IMR-90 (cell line): ENCODE measurements at regions not wholly inside any gene's neighbourhood (a gene's known extent, or its start where the extent isn't known, plus 50 kb on each side); places are given as distances from the start of the nearest gene placed in this dataset.

Experiments
- ATAC-seq: fragments of 200-7000 bp; cut with Tn5 transposase; 2 replicates; pipeline ENCODE4 v1.9.1; 2020; ENCODE audit warnings: low read depth, mild to moderate bottlenecking, moderate library complexity
- BruUV-seq: library from RNA; stranded (reverse); fragments of 400-500 nt; replicated peaks from 2 replicates; lab custom pipeline; 2021; lab: Mats Ljungman, UMichigan
- CTCF ChIA-PET: fragments of 300-600 bp; formaldehyde crosslinking; extraction: SDS; loops from one replicate; lab custom pipeline; 2021; ENCODE audit warnings: antibody characterized with exemption; lab: Yijun Ruan, JAX
- POLR2A ChIA-PET: fragments of 300-600 bp; sonication (Branson Sonifier 250); formaldehyde crosslinking; loops from one replicate; lab custom pipeline; 2022; ENCODE audit warnings: antibody characterized with exemption; ENCODE audit not compliant: unreplicated experiment; lab: Charles Lee
- DNase-seq: peaks from one replicate; pipeline ENCODE4 v3.0.0; 2013
- H2AFZ ChIP-seq: replicated peaks from 2 replicates; pipeline ENCODE3; 2013; ENCODE audit warnings: low read length, mild to moderate bottlenecking; ENCODE audit not compliant: poor library complexity
- H2AK5ac ChIP-seq: 2 replicates; pipeline ENCODE4 v1.6.1; 2013; ENCODE audit warnings: low read depth, low read length, inconsistent platforms
- H2AK9ac ChIP-seq: replicated peaks from 2 replicates; pipeline ENCODE3; 2013; ENCODE audit warnings: mild to moderate bottlenecking, low read depth, low read length, moderate library complexity; ENCODE audit not compliant: poor library complexity
- H2BK120ac ChIP-seq: 2 replicates; pipeline ENCODE4 v1.6.1; 2013; ENCODE audit warnings: low read depth, low read length, inconsistent platforms
- H2BK15ac ChIP-seq: 3 replicates; pipeline ENCODE4 v1.6.1; 2013; ENCODE audit warnings: low read depth, low read length, inconsistent platforms
- H2BK20ac ChIP-seq: 2 replicates; pipeline ENCODE4 v1.6.1; 2013; ENCODE audit warnings: low read depth, mild to moderate bottlenecking, inconsistent platforms, low read length, moderate library complexity
- H2BK5ac ChIP-seq: 2 replicates; pipeline ENCODE4 v1.6.1; 2013; ENCODE audit warnings: mild to moderate bottlenecking, low read depth, low read length, inconsistent platforms; ENCODE audit not compliant: poor library complexity, severe bottlenecking
- H3K14ac ChIP-seq: replicated peaks from 2 replicates; pipeline ENCODE4 v1.6.1; 2013; ENCODE audit warnings: low read depth, low read length, inconsistent platforms
- H3K18ac ChIP-seq: 2 replicates; pipeline ENCODE4 v1.6.1; 2013; ENCODE audit warnings: low read depth, low read length, control low read depth
- H3K23ac ChIP-seq: 2 replicates; pipeline ENCODE4 v1.6.1; 2013; ENCODE audit warnings: low read depth, low read length, inconsistent platforms
- H3K27ac ChIP-seq: 2 replicates; pipeline ENCODE4 v1.5.1; 2013; ENCODE audit warnings: mild to moderate bottlenecking, control low read depth, low read length; ENCODE audit not compliant: insufficient read depth
- H3K27me3 ChIP-seq: 2 replicates; pipeline ENCODE4 v1.6.1; 2013; ENCODE audit warnings: low read length; ENCODE audit not compliant: control insufficient read depth, insufficient read depth
- H3K36me3 ChIP-seq: 2 replicates; pipeline ENCODE4 v1.6.1; 2013; ENCODE audit warnings: low read length, mixed read lengths; ENCODE audit not compliant: control insufficient read depth, insufficient read depth
- H3K4ac ChIP-seq: 2 replicates; pipeline ENCODE4 v1.6.1; 2013; ENCODE audit warnings: low read depth, low read length, inconsistent platforms
- H3K4me1 ChIP-seq: 2 replicates; pipeline ENCODE4 v1.6.1; 2013; ENCODE audit warnings: low read length, mixed read lengths; ENCODE audit not compliant: control insufficient read depth, insufficient read depth
- H3K4me2 ChIP-seq: 2 replicates; pipeline ENCODE4 v1.6.1; 2013; ENCODE audit warnings: low read depth, mild to moderate bottlenecking, control low read depth, low read length, moderate library complexity
- H3K4me3 ChIP-seq: 2 replicates; pipeline ENCODE4 v1.5.1; 2013; ENCODE audit warnings: low read depth, mild to moderate bottlenecking, control low read depth, low read length, moderate library complexity; ENCODE audit not compliant: insufficient read depth
- H3K56ac ChIP-seq: 2 replicates; pipeline ENCODE4 v1.6.1; 2013; ENCODE audit warnings: low read length, inconsistent platforms; ENCODE audit not compliant: insufficient read depth; ENCODE audit errors: extremely low read depth
- H3K79me1 ChIP-seq, 2 experiments: 2 replicates each; pipeline ENCODE4 v1.6.1; 2013; ENCODE audit warnings: low read length in 2 of 2, inconsistent platforms in 1 of 2, low read depth in 1 of 2
- H3K9ac ChIP-seq: 2 replicates; pipeline ENCODE4 v1.6.1; 2013; ENCODE audit warnings: low read depth, low read length, control low read depth
- H3K9me1 ChIP-seq: 2 replicates; pipeline ENCODE4 v1.6.1; 2013; ENCODE audit warnings: low read length, inconsistent platforms; ENCODE audit not compliant: insufficient read depth
- H3K9me3 ChIP-seq: 2 replicates; pipeline ENCODE4 v1.6.1; 2013; ENCODE audit warnings: low read length; ENCODE audit not compliant: control insufficient read depth, insufficient read depth
- H4K20me1 ChIP-seq: 2 replicates; pipeline ENCODE4 v1.6.1; 2013; ENCODE audit warnings: low read length, inconsistent platforms; ENCODE audit not compliant: insufficient read depth
- H4K5ac ChIP-seq: 2 replicates; pipeline ENCODE4 v1.6.1; 2013; ENCODE audit warnings: mild to moderate bottlenecking, low read depth, low read length, control low read depth
- H4K8ac ChIP-seq, 2 experiments: 2 replicates each; pipeline ENCODE4 v1.6.1; 2013; ENCODE audit warnings: low read depth in 2 of 2, low read length in 2 of 2, control low read depth in 1 of 2, inconsistent platforms in 1 of 2
- H4K91ac ChIP-seq: 2 replicates; pipeline ENCODE4 v1.6.1; 2013; ENCODE audit warnings: low read depth, low read length, inconsistent platforms; ENCODE audit not compliant: insufficient read depth
- FOS ChIP-seq: fragments of 150-350 bp; IDR thresholded peaks from 2 replicates; pipeline ENCODE4 v1.6.1; 2016; ENCODE audit warnings: low read depth, low read length
- MAZ ChIP-seq: IDR thresholded peaks from 2 replicates; pipeline ENCODE4 v1.6.1; 2012; ENCODE audit warnings: low read depth, mild to moderate bottlenecking, low read length, improper control_type of control experiment, moderate library complexity, borderline replicate concordance
- RAD21 ChIP-seq: IDR thresholded peaks from 2 replicates; pipeline ENCODE4 v1.6.1; 2012; ENCODE audit warnings: low read length, improper control_type of control experiment
- RCOR1 ChIP-seq: IDR thresholded peaks from 2 replicates; pipeline ENCODE4 v1.6.1; 2012; ENCODE audit warnings: mild to moderate bottlenecking, low read length, improper control_type of control experiment; ENCODE audit not compliant: insufficient replicate concordance
- SMC3 ChIP-seq: fragments of 150-350 bp; IDR thresholded peaks from 2 replicates; pipeline ENCODE4 v1.6.1; 2016; ENCODE audit warnings: low read depth, mild to moderate bottlenecking, antibody characterized with exemption, low read length, moderate library complexity
- WGBS, 2 experiments: methylation state at CpG; one replicate each; pipeline versions ENCODE4 v1.1.5 to v1.1.7; 2013; ENCODE audit warnings: missing lambda C conversion rate in 2 of 2; ENCODE audit not compliant: insufficient read length in 1 of 2; ENCODE audit errors: extremely low coverage in 2 of 2; 5-methylcytosine and 5-hydroxymethylcytosine counted together
- dilution Hi-C: fragments of 300-500 bp; cut with HindIII; formaldehyde crosslinking; loops from one replicate; pipeline ENCODE4 v1.14.3; 2018; ENCODE audit warnings: low sequenced_read_pairs; ENCODE audit not compliant: unreplicated experiment
- in situ Hi-C: fragments of 300-500 bp; cut with MboI; formaldehyde crosslinking; loops from 3 replicates; pipeline ENCODE4 v1.14.3; 2019; ENCODE audit warnings: low sequenced_read_pairs, inconsistent platforms, mixed read lengths
- intact Hi-C: fragments of 100-400 bp; cut with micrococcal nuclease; formaldehyde crosslinking; loops from 2 replicates; pipeline ENCODE4 v1.10.0; 2022
- TF ChIP-seq, protein P1 (sequence below): conservative IDR thresholded peaks from 2 replicates; pipeline ENCODE4 v1.5.1; 2012; ENCODE audit warnings: mild to moderate bottlenecking, low read depth, low read length, improper control_type of control experiment

DNA sequence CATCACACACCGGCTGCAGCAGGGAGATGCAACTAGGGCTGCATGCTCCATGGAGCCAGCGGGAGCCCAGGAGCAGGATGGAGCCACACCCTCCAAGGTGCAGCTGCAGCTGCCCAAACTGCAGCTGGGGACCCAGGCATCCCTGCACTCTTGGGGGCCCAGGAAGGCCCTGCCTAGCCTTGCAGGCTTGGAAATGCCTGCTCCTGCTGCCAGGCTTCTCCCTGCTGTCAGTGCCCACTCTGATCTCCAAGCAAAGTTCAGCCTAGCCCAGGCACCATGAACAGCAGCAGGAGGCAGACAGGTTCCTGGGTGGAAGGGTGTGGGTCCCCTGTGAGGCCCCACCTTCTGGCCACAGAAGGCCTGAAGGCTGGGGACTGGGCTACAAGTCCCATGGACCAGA, 1057.1 kb downstream of the CDH8 start:
- Histone ChIP-seq H2AK5ac (no peak overlapping the region), H3K4me3 (no peak overlapping the region), H4K91ac (no peak overlapping the region), H3K23ac (no peak overlapping the region), H3K9ac (no peak overlapping the region), H2BK120ac (no peak overlapping the region), H2AK9ac (no peak overlapping the region), H2BK5ac (no peak overlapping the region), H3K4ac (no peak overlapping the region), H2BK20ac (no peak overlapping the region), H3K18ac (no peak overlapping the region), H3K9me3 (peaks cover 6% of the 10 kb centered on the region), H3K4me1 (no peaks in the 10 kb centered on the region), H3K4me2 (no peak overlapping the region), H3K79me1 (no peaks in the 10 kb centered on the region), H4K8ac (no peak overlapping the region), H2AFZ (no peak overlapping the region), H4K20me1 (no peaks in the 10 kb centered on the region), H3K56ac (no peak overlapping the region), H3K9me1 (no peaks in the 10 kb centered on the region), H3K27ac (no peak overlapping the region), H2BK15ac (no peak overlapping the region), H4K5ac (no peak overlapping the region), H3K14ac (no peak overlapping the region), H3K27me3 (no peaks in the 10 kb centered on the region), H3K36me3 (no peaks in the 10 kb centered on the region)
- ATAC-seq, result no peak
- no peak for TF ChIP-seq MAZ
- no peak for TF ChIP-seq RAD21
- TF ChIP-seq RCOR1, result no peak
- no peak for TF ChIP-seq FOS
- TF ChIP-seq, protein P1, sequence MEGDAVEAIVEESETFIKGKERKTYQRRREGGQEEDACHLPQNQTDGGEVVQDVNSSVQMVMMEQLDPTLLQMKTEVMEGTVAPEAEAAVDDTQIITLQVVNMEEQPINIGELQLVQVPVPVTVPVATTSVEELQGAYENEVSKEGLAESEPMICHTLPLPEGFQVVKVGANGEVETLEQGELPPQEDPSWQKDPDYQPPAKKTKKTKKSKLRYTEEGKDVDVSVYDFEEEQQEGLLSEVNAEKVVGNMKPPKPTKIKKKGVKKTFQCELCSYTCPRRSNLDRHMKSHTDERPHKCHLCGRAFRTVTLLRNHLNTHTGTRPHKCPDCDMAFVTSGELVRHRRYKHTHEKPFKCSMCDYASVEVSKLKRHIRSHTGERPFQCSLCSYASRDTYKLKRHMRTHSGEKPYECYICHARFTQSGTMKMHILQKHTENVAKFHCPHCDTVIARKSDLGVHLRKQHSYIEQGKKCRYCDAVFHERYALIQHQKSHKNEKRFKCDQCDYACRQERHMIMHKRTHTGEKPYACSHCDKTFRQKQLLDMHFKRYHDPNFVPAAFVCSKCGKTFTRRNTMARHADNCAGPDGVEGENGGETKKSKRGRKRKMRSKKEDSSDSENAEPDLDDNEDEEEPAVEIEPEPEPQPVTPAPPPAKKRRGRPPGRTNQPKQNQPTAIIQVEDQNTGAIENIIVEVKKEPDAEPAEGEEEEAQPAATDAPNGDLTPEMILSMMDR, result no peak
- TF ChIP-seq SMC3, result no peak
- in situ Hi-C loops (no loop called here), intact Hi-C loops (no loop called here), dilution Hi-C loops (no loop called here)
- CTCF ChIA-PET, result no interaction called here
- WGBS, 2 experiments, result no CpG with 5 or more reads among the region's 2 CpGs
- no peak for DNase-seq
- no TSS peak for BruUV-seq
- POLR2A ChIA-PET, result no interaction called here
